ENCODE measurements at regions not wholly inside any gene's neighbourhood (a gene's known extent, or its start where the extent isn't known, plus 50 kb on each side); places are given as distances from the start of the nearest gene placed in this dataset.
"Not testable (repeated sequence)": the region's sequence is repeated elsewhere in the genome, so short reads cannot be mapped to it uniquely, and the experiment has no call there.

GRCh38 chr6:146984251-146984924 lies 219.8 kb upstream of the STXBP5 start:
- no peaks in the 10 kb centered on the region for H3K79me2 ChIP-seq (ENCODE audit: insufficient read depth, low read depth, low read length)
- no peak overlapping the region for H2AFZ ChIP-seq (ENCODE audit: low read length)
- no peaks in the 10 kb centered on the region for H3K36me3 ChIP-seq (ENCODE audit: insufficient read depth, low read length)
- H3K9me2 ChIP-seq (ENCODE audit: insufficient read depth, low read length), result no peaks in the 10 kb centered on the region
- no peak overlapping the region for H3K4me2 ChIP-seq (ENCODE audit: low read length)
- BruUV-seq (replicated peaks), result no TSS peak
- no peaks in the 10 kb centered on the region for H3K4me1 ChIP-seq (ENCODE audit: insufficient read depth, low read length, poor library complexity, severe bottlenecking)
- ChIA-PET CTCF (ENCODE audit: unreplicated experiment) (no interaction called here), POLR2A (no interaction called here)
- DNase-seq (ENCODE audit: low spot score), result no peak
- TF ChIP-seq EZH2phosphoT487 (IDR thresholded peaks at IDR 0.05; ENCODE audit: borderline replicate concordance, low read depth, low read length) (no peak), CTCF (conservative IDR thresholded peaks at IDR 0.05; ENCODE audit: low read length) (no peak)
- H3K9me3 ChIP-seq (ENCODE audit: low read length), result no peaks in the 10 kb centered on the region
- H4K20me1 ChIP-seq (ENCODE audit: insufficient read depth, low read length), result no peaks in the 10 kb centered on the region
- no peak overlapping the region for H3K27ac ChIP-seq (ENCODE audit: low read depth, low read length, poor library complexity, severe bottlenecking)
- intact Hi-C loops (cut with micrococcal nuclease; ENCODE audit: unreplicated experiment), result no loop called here
- H3K4me3 ChIP-seq (ENCODE audit: low read depth, low read length, poor library complexity, severe bottlenecking), result no peak overlapping the region

DNA sequence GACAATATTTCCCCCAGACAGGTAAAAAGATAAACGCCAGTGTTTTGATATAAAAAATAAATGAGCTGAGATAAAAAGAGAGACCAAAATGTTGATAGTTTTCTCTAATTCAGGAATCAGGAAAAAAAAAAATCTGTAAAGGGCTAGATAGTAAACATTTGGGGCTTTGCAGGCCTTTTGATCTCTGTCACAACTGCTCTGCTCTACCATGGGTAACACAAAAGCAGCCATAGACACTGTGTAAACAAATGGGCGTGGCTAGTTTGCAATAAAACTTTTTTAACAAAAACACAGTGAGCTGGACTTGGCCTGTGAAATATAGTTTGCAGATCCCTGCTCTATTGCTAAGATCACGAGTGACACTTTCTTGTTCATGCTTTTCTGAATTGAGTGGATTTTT lies 219.1 kb upstream of the STXBP5 start:
- H3K4me3 ChIP-seq (ENCODE audit: low read depth, low read length, poor library complexity, severe bottlenecking), result no peak overlapping the region
- CTCF ChIA-PET (ENCODE audit: unreplicated experiment), result no interaction called here
- no peaks in the 10 kb centered on the region for H3K9me3 ChIP-seq (ENCODE audit: low read length)
- H3K79me2 ChIP-seq (ENCODE audit: insufficient read depth, low read depth, low read length), result no peaks in the 10 kb centered on the region
- no peaks in the 10 kb centered on the region for H3K4me1 ChIP-seq (ENCODE audit: insufficient read depth, low read length, poor library complexity, severe bottlenecking)
- BruUV-seq (replicated peaks), result no TSS peak
- H3K27ac ChIP-seq (ENCODE audit: low read depth, low read length, poor library complexity, severe bottlenecking), result no peak overlapping the region
- H2AFZ ChIP-seq (ENCODE audit: low read length), result no peak overlapping the region
- H4K20me1 ChIP-seq (ENCODE audit: insufficient read depth, low read length), result no peaks in the 10 kb centered on the region
- POLR2A ChIA-PET, result no interaction called here
- no peaks in the 10 kb centered on the region for H3K36me3 ChIP-seq (ENCODE audit: insufficient read depth, low read length)
- no peak for DNase-seq (ENCODE audit: low spot score)
- H3K4me2 ChIP-seq (ENCODE audit: low read length), result no peak overlapping the region
- H3K9me2 ChIP-seq (ENCODE audit: insufficient read depth, low read length), result no peaks in the 10 kb centered on the region
- no peak for TF ChIP-seq CTCF (conservative IDR thresholded peaks at IDR 0.05; ENCODE audit: low read length)
- no peak for TF ChIP-seq EZH2phosphoT487 (IDR thresholded peaks at IDR 0.05; ENCODE audit: borderline replicate concordance, low read depth, low read length)
- intact Hi-C loops (cut with micrococcal nuclease; ENCODE audit: unreplicated experiment), result no loop called here

GRCh38 chr6:146985966-146986365 lies 218.3 kb upstream of the STXBP5 start:
- Histone ChIP-seq H4K20me1 (ENCODE audit: insufficient read depth, low read length) (no peaks in the 10 kb centered on the region), H3K4me2 (ENCODE audit: low read length) (no peak overlapping the region), H3K36me3 (ENCODE audit: insufficient read depth, low read length) (no peaks in the 10 kb centered on the region), H3K79me2 (ENCODE audit: insufficient read depth, low read depth, low read length) (no peaks in the 10 kb centered on the region), H3K9me3 (ENCODE audit: low read length) (no peaks in the 10 kb centered on the region), H3K4me3 (ENCODE audit: low read depth, low read length, poor library complexity, severe bottlenecking) (no peak overlapping the region), H3K9me2 (ENCODE audit: insufficient read depth, low read length) (no peaks in the 10 kb centered on the region), H3K4me1 (ENCODE audit: insufficient read depth, low read length, poor library complexity, severe bottlenecking) (no peaks in the 10 kb centered on the region), H2AFZ (ENCODE audit: low read length) (no peak overlapping the region), H3K27ac (ENCODE audit: low read depth, low read length, poor library complexity, severe bottlenecking) (no peak overlapping the region)
- ChIA-PET POLR2A (no interaction called here), CTCF (ENCODE audit: unreplicated experiment) (no interaction called here)
- intact Hi-C loops (cut with micrococcal nuclease; ENCODE audit: unreplicated experiment), result no loop called here
- BruUV-seq (replicated peaks), result no TSS peak
- no peak for TF ChIP-seq CTCF (conservative IDR thresholded peaks at IDR 0.05; ENCODE audit: low read length)
- TF ChIP-seq EZH2phosphoT487 (IDR thresholded peaks at IDR 0.05; ENCODE audit: borderline replicate concordance, low read depth, low read length), result no peak
- no peak for DNase-seq (ENCODE audit: low spot score)

- H3K36me3 ChIP-seq (ENCODE audit: insufficient read depth, low read length), result not testable (repeated sequence)
Observed at GRCh38 chr6:146987938-146988337, 216.3 kb upstream of the STXBP5 start.

More at GRCh38 chr6:146987938-146988337, 216.3 kb upstream of the STXBP5 start:
- CTCF ChIA-PET (ENCODE audit: unreplicated experiment); H3K27ac ChIP-seq (ENCODE audit: low read depth, low read length, poor library complexity, severe bottlenecking); DNase-seq (ENCODE audit: low spot score); H3K4me1 ChIP-seq (ENCODE audit: insufficient read depth, low read length, poor library complexity, severe bottlenecking); intact Hi-C loops (cut with micrococcal nuclease; ENCODE audit: unreplicated experiment); H3K9me2 ChIP-seq (ENCODE audit: insufficient read depth, low read length); H3K79me2 ChIP-seq (ENCODE audit: insufficient read depth, low read depth, low read length); H3K4me2 ChIP-seq (ENCODE audit: low read length); H2AFZ ChIP-seq (ENCODE audit: low read length); H3K9me3 ChIP-seq (ENCODE audit: low read length); BruUV-seq (replicated peaks); POLR2A ChIA-PET; H4K20me1 ChIP-seq (ENCODE audit: insufficient read depth, low read length); H3K4me3 ChIP-seq (ENCODE audit: low read depth, low read length, poor library complexity, severe bottlenecking): not testable (repeated sequence)
